ENCODE measurements at regions not wholly inside any gene's neighbourhood (a gene's known extent, or its start where the extent isn't known, plus 50 kb on each side); places are given as distances from the start of the nearest gene placed in this dataset.

GRCh38 chr5:68534131-68534940 is 318.8 kb downstream of the PIK3R1 start:
- TF ChIP-seq POLR2AphosphoS5 (IDR thresholded peaks at IDR 0.05; ENCODE audit: low read depth, low read length) (no peak), SIN3A (IDR thresholded peaks at IDR 0.05; ENCODE audit: borderline replicate concordance, insufficient read depth, low read length) (no peak), REST (IDR thresholded peaks at IDR 0.05; ENCODE audit: insufficient read depth in 1 of 2, low read depth in 2 of 2, low read length in 2 of 2) (no peak), FOXP2 (optimal IDR thresholded peaks at IDR 0.05; ENCODE audit: borderline replicate concordance, extremely low read depth, extremely low read length, insufficient read depth) (no peak), TAF1 (IDR thresholded peaks at IDR 0.05; ENCODE audit: borderline replicate concordance, insufficient read depth, low read length) (no peak)

DNA sequence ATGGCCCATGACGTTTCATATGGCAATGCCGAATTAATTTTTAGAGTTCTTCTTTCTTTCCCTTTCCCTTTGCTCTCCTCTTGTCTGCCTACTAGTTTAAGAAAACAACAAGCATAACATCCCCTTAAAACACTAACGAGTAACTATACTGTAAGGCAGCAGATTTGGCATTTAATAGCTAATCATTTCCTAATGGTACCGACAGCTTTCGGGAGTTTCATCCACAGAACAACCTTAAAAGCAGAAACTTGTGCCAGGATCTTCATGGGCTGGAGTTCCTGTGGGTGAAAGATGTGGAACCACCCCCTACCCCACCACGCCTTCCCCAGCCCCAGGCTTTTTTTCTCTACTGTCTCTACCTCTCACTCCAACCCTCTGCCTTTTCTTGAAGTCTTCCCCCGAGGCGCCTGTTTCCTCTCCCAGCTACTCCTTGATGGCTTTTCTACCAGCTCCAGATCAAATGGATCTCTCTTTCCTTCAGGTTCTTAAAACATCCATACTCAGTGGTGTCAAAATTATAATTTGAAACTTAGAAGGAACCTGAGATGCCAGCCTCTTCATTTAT is 319.5 kb downstream of the PIK3R1 start:
- TF ChIP-seq POLR2AphosphoS5 (IDR thresholded peaks at IDR 0.05; ENCODE audit: low read depth, low read length) (no peak), SIN3A (IDR thresholded peaks at IDR 0.05; ENCODE audit: borderline replicate concordance, insufficient read depth, low read length) (no peak), TAF1 (IDR thresholded peaks at IDR 0.05; ENCODE audit: borderline replicate concordance, insufficient read depth, low read length) (no peak), REST (IDR thresholded peaks at IDR 0.05; ENCODE audit: insufficient read depth in 1 of 2, low read depth in 2 of 2, low read length in 2 of 2) (no peak), FOXP2 (optimal IDR thresholded peaks at IDR 0.05; ENCODE audit: borderline replicate concordance, extremely low read depth, extremely low read length, insufficient read depth) (no peak)

DNA sequence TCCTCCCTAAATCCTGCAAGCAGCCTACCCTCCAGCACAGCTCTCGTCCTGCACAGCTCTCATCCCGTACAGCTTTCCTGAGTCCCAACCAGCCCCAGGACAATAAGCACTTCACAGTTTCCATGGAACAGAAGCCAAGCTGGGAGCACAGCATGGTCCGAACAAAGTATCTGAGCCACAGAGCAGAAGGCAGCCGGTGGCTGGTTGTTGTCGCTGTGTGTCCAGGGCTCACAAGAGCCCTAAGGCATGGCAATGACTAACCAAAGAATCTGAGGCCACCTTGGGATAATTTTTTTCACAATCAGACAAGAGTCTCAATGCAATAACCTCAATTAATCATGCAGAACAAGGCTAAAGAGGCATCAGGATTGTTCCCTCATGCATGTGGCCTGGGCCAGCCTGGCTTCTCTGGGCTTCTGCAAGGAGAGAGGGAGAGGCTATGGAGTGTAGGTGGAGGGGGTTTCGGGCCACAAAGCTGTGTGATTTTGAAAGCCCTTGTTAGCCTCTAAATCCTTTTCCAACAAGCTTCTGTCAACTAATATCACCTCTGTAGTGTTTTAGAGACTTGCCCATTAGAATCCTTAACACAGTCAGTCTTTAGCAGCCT is 323.4 kb downstream of the PIK3R1 start:
- TF ChIP-seq POLR2AphosphoS5 (IDR thresholded peaks at IDR 0.05; ENCODE audit: low read depth, low read length) (no peak), SIN3A (IDR thresholded peaks at IDR 0.05; ENCODE audit: borderline replicate concordance, insufficient read depth, low read length) (no peak), TAF1 (IDR thresholded peaks at IDR 0.05; ENCODE audit: borderline replicate concordance, insufficient read depth, low read length) (no peak), REST (IDR thresholded peaks at IDR 0.05; ENCODE audit: insufficient read depth in 1 of 2, low read depth in 2 of 2, low read length in 2 of 2) (no peak), FOXP2 (optimal IDR thresholded peaks at IDR 0.05; ENCODE audit: borderline replicate concordance, extremely low read depth, extremely low read length, insufficient read depth) (no peak)

GRCh38 chr5:68540798-68541590 is 325.4 kb downstream of the PIK3R1 start:
- TF ChIP-seq POLR2AphosphoS5 (IDR thresholded peaks at IDR 0.05; ENCODE audit: low read depth, low read length) (no peak), FOXP2 (optimal IDR thresholded peaks at IDR 0.05; ENCODE audit: borderline replicate concordance, extremely low read depth, extremely low read length, insufficient read depth) (no peak), SIN3A (IDR thresholded peaks at IDR 0.05; ENCODE audit: borderline replicate concordance, insufficient read depth, low read length) (no peak), TAF1 (IDR thresholded peaks at IDR 0.05; ENCODE audit: borderline replicate concordance, insufficient read depth, low read length) (no peak), REST (IDR thresholded peaks at IDR 0.05; ENCODE audit: insufficient read depth in 1 of 2, low read depth in 2 of 2, low read length in 2 of 2) (no peak)

Measured in PFSK-1 (cell line).